ENCODE measurements at regions not wholly inside any gene's neighbourhood (a gene's known extent, or its start where the extent isn't known, plus 50 kb on each side); places are given as distances from the start of the nearest gene placed in this dataset.
"Not testable (repeated sequence)": the region's sequence is repeated elsewhere in the genome, so short reads cannot be mapped to it uniquely, and the experiment has no call there.

DNA sequence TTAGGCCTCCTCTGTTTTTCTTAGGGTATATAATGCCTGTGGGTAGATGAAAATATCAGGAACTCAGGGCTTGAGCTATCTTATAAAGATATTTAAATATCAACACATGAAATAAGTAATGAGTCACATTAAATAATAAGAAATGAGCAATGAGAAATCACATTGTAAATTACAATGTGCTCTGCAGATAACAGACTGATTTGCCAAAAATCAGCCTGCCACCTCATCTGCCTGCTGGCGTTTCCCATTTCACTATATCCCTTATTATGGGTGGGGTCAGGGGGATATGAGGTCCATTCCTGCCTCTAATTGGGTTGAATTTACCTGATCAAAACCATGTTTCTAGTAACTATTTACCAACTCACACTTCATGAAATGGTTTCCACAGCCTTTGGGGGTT lies 335.2 kb downstream of the CDC5L start:
- no peak for DNase-seq

GRCh38 chr6:44723439-44724197 lies 336.1 kb downstream of the CDC5L start:
- no peak for DNase-seq

DNA sequence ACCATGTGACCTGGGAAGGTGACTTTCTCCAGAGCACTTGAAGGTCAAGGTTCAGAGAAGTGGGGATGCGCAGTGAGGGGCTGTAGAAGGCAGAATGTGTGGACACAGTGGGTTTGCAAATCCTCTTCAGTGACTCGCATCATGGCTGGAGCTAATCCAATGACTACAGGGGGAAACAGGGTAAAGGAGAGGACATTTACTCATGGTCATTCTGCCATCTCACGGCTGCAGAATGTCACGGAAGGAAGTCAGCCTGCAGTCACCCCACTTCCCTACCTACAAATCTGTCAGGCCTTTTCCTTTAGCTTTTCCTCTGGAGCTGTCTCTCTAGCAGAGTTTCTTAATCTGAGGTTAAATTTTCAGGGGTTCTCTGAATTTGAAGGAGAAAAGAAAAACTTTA lies 337.6 kb downstream of the CDC5L start:
- DNase-seq: no peak

DNA sequence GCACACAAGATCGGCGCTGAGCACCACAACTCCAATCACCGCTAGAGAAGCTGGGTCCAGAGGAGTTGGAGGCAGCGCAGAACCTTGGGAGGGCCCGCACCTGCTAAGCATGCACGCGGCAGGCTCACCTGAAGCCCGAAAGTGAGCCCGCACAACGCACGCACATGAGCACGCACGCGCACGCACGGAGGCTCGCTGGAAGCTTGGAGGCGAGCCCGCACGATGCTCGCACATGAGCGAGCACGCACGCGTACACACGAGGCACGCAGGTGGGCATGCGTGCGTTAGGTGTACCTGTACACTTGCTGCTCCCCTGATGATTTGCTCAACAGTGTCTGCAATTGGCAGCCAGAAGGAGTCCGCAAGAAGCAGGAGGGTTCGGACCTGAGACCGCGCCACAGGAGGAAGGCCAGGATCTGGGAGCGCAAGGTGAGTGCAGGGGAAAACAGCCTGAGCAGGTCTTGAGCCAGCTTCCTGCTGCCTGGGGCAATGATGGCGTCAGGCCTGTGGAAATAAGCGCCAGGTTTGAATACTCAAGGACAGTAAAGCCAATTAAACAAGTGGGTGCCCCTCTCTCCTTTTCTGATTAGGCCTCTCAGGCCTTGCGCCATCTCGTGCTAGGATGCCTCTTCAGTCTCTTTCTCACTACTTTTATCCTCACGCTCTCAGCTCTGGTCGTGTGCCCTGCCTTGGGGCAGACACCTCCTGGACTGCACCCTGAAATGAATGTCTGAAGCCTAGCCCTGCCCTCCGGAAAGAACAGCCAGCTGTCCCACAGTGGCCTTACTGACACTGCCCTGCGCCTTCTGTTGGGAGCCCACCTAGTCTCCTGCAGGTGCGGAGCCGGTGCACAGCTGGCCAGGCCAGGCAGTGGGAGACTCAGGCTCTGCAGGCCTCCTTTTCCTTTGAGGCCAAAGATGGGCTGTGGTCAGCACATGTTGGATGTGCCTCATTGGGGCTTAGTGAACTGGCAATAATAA lies 340.4 kb downstream of the CDC5L start:
- no peak for DNase-seq

- DNase-seq: no peak
Measured at GRCh38 chr6:44730771-44731391, 343.4 kb downstream of the CDC5L start.

GRCh38 chr6:44731485-44732095 lies 344.1 kb downstream of the CDC5L start:
- no peak for DNase-seq

DNA sequence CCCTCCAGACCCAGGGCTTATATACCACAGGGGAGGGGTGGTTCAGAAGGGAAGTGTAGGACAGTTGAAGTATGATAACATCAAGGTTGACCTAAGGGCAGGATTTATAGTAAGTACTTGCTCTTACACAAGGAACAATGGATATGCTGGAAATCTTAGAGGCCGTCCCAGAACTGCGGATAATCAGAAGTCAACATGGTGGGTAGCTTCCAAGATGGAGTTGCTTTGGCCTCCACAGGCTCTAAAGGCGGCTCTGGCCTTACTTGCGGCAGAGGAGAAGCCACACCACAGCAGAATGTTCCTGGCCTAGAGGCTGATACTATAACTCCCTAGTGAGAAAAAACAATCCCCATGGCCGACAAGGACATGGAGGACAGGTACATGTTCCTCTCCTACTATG lies 344.7 kb downstream of the CDC5L start:
- no peak for DNase-seq

DNA sequence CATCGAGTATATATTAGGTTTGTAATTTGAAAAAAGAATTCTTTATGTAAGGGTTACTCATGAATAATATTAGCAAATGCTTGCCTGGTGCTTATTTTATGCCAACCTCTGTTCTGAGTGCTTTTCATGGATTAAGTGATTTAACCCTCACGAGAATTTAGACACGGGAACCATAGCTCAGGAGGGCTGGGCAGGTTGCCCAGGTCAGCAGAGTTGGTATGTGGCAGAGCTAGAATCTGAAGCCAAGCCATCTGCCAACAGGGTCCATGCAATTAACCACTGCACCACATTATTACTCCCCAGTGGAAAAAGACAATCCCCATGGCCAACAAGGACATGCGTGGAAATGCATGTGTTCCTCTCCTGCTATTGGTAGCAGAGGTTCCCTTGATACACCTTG lies 345.6 kb downstream of the CDC5L start:
- DNase-seq: no peak

DNA sequence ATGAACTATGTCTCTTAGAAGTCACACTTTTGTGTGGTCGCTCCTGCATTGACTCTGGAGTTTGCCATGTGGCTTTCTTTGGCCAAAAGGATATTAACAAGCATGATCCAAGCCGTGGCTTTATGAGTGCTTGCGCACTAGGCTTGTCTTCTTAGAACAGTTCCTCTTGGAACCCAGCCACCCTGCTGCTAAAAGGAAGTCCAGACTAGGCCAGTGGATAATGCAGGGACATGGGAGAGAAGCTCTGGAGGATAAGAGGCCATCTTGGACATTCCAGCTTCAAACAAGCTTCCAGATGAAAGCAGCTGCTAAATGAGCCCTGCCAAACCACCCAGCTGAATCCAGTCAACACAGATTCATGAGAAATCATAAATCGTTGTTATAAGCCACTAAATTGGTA lies 346.4 kb downstream of the CDC5L start:
- no peak for DNase-seq

GRCh38 chr6:44734886-44735629 lies 347.6 kb downstream of the CDC5L start:
- DNase-seq: no peak

- DNase-seq: no peak
Measured at GRCh38 chr6:44735630-44735963, 348.1 kb downstream of the CDC5L start.

GRCh38 chr6:44737341-44737740 lies 349.8 kb downstream of the CDC5L start:
- no peak for DNase-seq

DNA sequence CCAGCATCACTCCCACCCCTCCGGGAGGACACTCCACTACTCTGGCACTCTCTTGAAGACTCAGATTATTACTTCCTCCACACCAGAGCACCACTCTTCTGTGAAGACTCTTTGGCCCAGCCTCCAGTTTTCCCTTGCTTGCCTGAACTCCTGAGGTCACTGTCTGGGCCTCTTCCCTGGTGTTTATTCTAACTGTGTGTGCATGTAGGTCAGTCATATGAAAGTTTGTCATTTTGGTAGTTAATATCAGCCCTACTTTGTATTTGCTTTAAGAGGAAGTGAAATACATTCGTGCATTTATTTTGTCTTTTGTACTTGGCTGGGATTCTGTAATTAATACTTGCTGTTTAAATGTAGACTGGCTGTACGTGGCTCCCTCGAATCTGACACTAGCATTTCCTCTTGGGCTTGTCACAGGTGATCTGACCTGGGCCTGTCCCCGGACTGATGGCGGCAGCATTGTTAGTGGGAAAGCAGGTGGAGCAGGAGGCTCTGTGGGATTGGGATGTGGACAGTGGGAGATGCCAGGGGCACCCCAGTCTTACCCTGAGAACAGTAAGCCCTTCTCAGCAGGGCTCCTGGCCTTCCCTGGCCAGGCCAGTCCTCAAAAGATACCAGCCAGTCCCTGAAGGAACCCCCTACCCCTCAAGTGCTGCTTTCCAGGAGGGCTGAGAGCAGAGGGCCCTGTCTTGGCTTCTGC lies 350.5 kb downstream of the CDC5L start:
- no peak for DNase-seq

DNA sequence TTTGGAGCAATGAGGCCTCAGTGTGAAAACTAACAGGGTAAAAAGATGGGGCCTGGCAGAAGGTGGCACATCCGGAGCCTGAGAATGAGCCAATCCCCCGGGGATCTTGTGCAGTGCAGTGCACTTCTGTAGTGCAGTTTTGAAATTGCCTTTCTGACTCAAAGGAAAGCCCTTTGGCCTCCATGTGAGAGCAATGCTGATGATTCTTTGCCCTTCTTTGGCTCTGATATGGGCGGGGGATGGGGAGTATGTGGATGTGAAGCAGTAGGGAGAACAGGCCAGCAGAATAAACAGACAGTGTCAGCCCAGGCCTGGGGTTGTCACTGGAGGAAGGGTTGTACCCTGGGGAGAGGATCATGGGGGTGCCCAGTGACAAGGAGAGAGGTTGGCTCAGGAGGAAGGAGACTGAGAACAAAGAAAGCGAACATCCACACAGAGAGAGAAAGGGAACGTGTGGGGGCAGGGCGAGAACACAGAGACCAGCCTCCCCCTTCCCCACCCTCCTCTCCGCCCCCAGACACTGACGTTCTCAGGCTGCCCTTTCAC lies 351.2 kb downstream of the CDC5L start:
- DNase-seq: no peak

- DNase-seq: no peak
Measured at GRCh38 chr6:44739181-44739580, 351.7 kb downstream of the CDC5L start.

DNA sequence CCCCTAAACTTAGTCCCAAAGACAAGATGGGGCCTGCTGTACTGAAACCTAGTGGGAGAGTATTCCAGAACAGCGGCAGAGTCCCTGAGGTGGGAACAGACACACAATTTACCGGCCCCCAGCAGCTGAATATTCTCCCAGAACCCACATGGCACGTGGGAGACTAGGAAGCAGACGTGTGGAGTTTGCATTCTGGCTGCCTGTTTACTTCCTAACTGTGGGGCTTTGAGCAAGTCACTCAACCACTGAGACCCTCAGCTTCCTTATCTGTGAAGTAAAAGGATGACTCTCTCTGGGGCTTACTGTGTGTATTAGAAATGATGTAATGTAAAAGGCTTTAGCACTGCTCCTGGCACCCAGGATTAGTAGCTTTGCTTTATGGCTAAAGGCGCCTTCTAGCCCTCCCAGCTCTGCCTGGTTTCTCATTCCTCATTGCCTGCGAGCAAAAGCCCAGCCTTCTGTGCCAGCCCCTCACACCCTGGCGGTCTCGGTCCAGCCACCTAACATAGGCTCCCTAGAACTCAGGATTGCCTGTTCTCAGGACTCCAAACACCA lies 353.1 kb downstream of the CDC5L start:
- DNase-seq: no peak

DNA sequence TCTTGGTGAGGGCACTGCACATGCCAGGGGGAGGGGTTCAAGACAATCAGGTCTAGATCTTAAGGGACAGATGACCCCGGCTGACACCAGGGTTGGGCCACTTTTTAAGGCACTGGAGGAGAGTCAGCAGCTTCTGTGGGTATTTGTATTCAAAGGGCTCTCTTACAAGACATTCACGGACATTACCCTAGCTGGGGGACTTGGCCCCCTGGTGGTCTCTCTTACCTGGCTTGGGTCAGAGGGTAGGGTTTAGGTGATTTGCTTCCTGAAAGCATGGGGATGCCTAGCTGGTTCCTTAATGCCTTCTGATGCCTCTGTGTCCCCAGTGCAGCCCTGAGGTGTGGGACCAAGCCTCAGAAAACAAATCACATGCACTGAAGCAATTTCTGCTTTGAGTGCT lies 354.7 kb downstream of the CDC5L start:
- DNase-seq: no peak

- no peak for DNase-seq
Measured at GRCh38 chr6:44742828-44743372, 355.4 kb downstream of the CDC5L start.

- not testable (repeated sequence) for DNase-seq
Measured at GRCh38 chr6:44760116-44760515, 372.6 kb downstream of the CDC5L start.

DNA sequence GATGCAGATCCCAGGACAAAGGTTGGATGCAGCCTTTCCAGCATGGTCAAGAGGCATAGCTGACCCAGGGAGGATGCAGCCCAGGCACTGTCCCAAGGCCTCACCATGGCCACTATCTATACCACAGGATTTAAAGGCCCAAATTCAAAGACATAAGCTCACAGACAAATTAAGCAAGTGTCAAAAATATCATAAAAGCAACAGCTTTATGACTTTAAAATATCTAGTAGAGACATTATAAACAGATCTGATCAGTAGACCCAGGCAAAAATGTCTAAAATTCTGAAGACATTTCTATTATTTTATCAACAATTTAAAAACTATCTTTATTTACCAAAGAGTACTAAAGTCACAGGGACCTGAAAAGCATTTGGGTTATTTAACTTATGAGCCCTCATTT lies 373.5 kb downstream of the CDC5L start:
- DNase-seq: no peak

- DNase-seq: no peak
Measured at GRCh38 chr6:44762496-44762895, 375.0 kb downstream of the CDC5L start.
